HCT116 (cell line): ENCODE measurements at regions not wholly inside any gene's neighbourhood (a gene's known extent, or its start where the extent isn't known, plus 50 kb on each side); places are given as distances from the start of the nearest gene placed in this dataset.

Experiments used
- ATAC-seq: fragments of 200-7000 bp; cut with Tn5 transposase; 2 replicates; pipeline ENCODE4 v1.9.1; 2020; ENCODE audit warnings: mild to moderate bottlenecking, moderate library complexity
- BruUV-seq: library from RNA; stranded (reverse); fragments of 400-500 nt; replicated peaks from 2 replicates; lab custom pipeline; 2021; lab: Mats Ljungman, UMichigan
- CTCF ChIA-PET: fragments of 300-600 bp; sonication (Branson Sonifier 250); formaldehyde crosslinking; loops from one replicate; lab custom pipeline; 2021; ENCODE audit warnings: antibody characterized with exemption; lab: Charles Lee
- POLR2A ChIA-PET: fragments of 300-600, 350-600 bp; sonication (Branson Sonifier 250); formaldehyde crosslinking; loops from one replicate; lab custom pipeline; 2021; ENCODE audit warnings: antibody characterized with exemption; lab: Charles Lee
- RAD21 ChIA-PET, 2 experiments: fragments of 300-600 bp; sonication (Branson Sonifier 250); formaldehyde crosslinking; loops; one replicate each; lab custom pipeline; 2023; ENCODE audit warnings: low total read pairs in 2 of 2; ENCODE audit not compliant: uncharacterized antibody in 2 of 2, unreplicated experiment in 2 of 2, low non-redundant PET in 1 of 2; lab: Charles Lee
- DNase-seq: peaks from one replicate; pipeline ENCODE4 v3.0.0-alpha.2; 2010; ENCODE audit warnings: low read depth, low spot score
- H2AFZ ChIP-seq: fragments of 200-600 bp; shearing (Covaris generic), sonication (generic); 2 replicates; pipeline ENCODE4 v1.6.1; 2017; ENCODE audit warnings: low read depth, mixed run types, mixed read lengths, antibody characterized with exemption, low read length; ENCODE audit not compliant: poor library complexity, severe bottlenecking
- H3K27ac ChIP-seq: 2 replicates; pipeline ENCODE4 v1.5.1; 2012; ENCODE audit warnings: low read depth, low read length
- H3K27me3 ChIP-seq: fragments of 200-600 bp; sonication (generic); 2 replicates; pipeline ENCODE4 v1.6.1; 2016; ENCODE audit warnings: mixed run types, low read length, mixed read lengths; ENCODE audit not compliant: insufficient read depth
- H3K36me3 ChIP-seq, 2 experiments: fragments of 200-500 bp in 1 of 2; fragments of 200-600 bp in 1 of 2; sonication (Bioruptor generic) in 1 of 2; sonication (generic) in 1 of 2; 2 replicates each; pipeline versions ENCODE4 v1.5.1 to v1.6.1; 2014 to 2016; ENCODE audit warnings: low read length in 2 of 2, inconsistent platforms in 1 of 2, mixed read lengths in 1 of 2, mixed run types in 1 of 2; ENCODE audit not compliant: insufficient read depth in 2 of 2, control insufficient read depth in 1 of 2
- H3K4me1 ChIP-seq, 2 experiments: fragments of 200-600 bp in 1 of 2; sonication (generic) in 1 of 2; 2 replicates each; pipeline versions ENCODE4 v1.5.1 to v1.6.1; 2012 to 2017; ENCODE audit warnings: low read length in 2 of 2, inconsistent platforms in 1 of 2, mild to moderate bottlenecking in 1 of 2, mixed read lengths in 1 of 2, mixed run types in 1 of 2, moderate library complexity in 1 of 2; ENCODE audit not compliant: insufficient read depth in 2 of 2, control insufficient read depth in 1 of 2
- H3K4me2 ChIP-seq: fragments of 200-600 bp; sonication (generic); 2 replicates; pipeline ENCODE4 v1.6.1; 2017; ENCODE audit warnings: mixed run types, low read length, mixed read lengths
- H3K4me3 ChIP-seq, 2 experiments: fragments of 200-600 bp in 1 of 2; sonication (generic) in 1 of 2; replicated peaks in 1 of 2; 2 replicates each; pipeline ENCODE4 v1.5.1; 2011 to 2016; ENCODE audit warnings: low read length in 2 of 2, control low read depth in 1 of 2, low read depth in 1 of 2, mild to moderate bottlenecking in 1 of 2, mixed read lengths in 1 of 2, mixed run types in 1 of 2
- H3K79me2 ChIP-seq: fragments of 200-600 bp; sonication (generic); 2 replicates; pipeline ENCODE4 v1.6.1; 2017; ENCODE audit warnings: mild to moderate bottlenecking, mixed run types, low read length, moderate library complexity, mixed read lengths; ENCODE audit not compliant: insufficient read depth
- H3K9ac ChIP-seq: fragments of 200-600 bp; sonication (generic); 2 replicates; pipeline ENCODE4 v1.6.1; 2016; ENCODE audit warnings: low read length, mixed read lengths
- H3K9me2 ChIP-seq: fragments of 200-600 bp; sonication (generic), shearing (Covaris generic); 2 replicates; pipeline ENCODE4 v1.6.1; 2017; ENCODE audit warnings: mixed run types, mild to moderate bottlenecking, moderate library complexity; ENCODE audit not compliant: insufficient read depth
- H3K9me3 ChIP-seq, 2 experiments: fragments of 200-500 bp in 1 of 2; fragments of 200-600 bp in 1 of 2; sonication (Bioruptor generic) in 1 of 2; sonication (generic) in 1 of 2; 2 replicates each; pipeline ENCODE4 v1.6.1; 2014 to 2017; ENCODE audit warnings: low read length in 2 of 2, mixed read lengths in 2 of 2, inconsistent platforms in 1 of 2, low read depth in 1 of 2, mild to moderate bottlenecking in 1 of 2, mixed run types in 1 of 2, moderate library complexity in 1 of 2; ENCODE audit not compliant: control insufficient read depth in 1 of 2, insufficient read depth in 1 of 2
- H4K20me1 ChIP-seq: fragments of 200-600 bp; sonication (generic), shearing (Covaris generic); 2 replicates; pipeline ENCODE4 v1.6.1; 2017; ENCODE audit warnings: mixed run types, mild to moderate bottlenecking, moderate library complexity; ENCODE audit not compliant: insufficient read depth
- CTCF ChIP-seq, 3 experiments: fragments of 200-600 bp in 1 of 3; sonication (generic) in 1 of 3; IDR thresholded peaks in 2 of 3; conservative IDR thresholded peaks in 1 of 3; 2 replicates each; pipeline ENCODE4 v1.5.1; 2012 to 2017; ENCODE audit warnings: low read depth in 2 of 3, low read length in 2 of 3, antibody characterized with exemption in 1 of 3, borderline replicate concordance in 1 of 3, control low read depth in 1 of 3, mild to moderate bottlenecking in 1 of 3, mixed read lengths in 1 of 3, mixed run types in 1 of 3, moderate library complexity in 1 of 3; ENCODE audit not compliant: insufficient read depth in 1 of 3
- EGR1 ChIP-seq: IDR thresholded peaks from 2 replicates; pipeline ENCODE4 v1.6.1; 2012; ENCODE audit warnings: low read depth
- ELF1 ChIP-seq: IDR thresholded peaks from 2 replicates; pipeline ENCODE4 v1.6.1; 2012; ENCODE audit warnings: low read depth, borderline replicate concordance
- EZH2 ChIP-seq: fragments of 200-600 bp; sonication (generic); IDR thresholded peaks from 2 replicates; pipeline ENCODE4 v1.6.1; 2017; ENCODE audit warnings: antibody characterized with exemption, mixed run types
- FOSL1 ChIP-seq: IDR thresholded peaks from 2 replicates; pipeline ENCODE4 v1.6.1; 2012; ENCODE audit warnings: low read depth
- REST ChIP-seq: IDR thresholded peaks from 2 replicates; pipeline ENCODE4 v1.6.1; 2012; ENCODE audit warnings: low read depth
- SP1 ChIP-seq: IDR thresholded peaks from 2 replicates; pipeline ENCODE4 v1.6.1; 2012; ENCODE audit warnings: low read depth
- YY1 ChIP-seq: IDR thresholded peaks from 2 replicates; pipeline ENCODE4 v1.6.1; 2011; ENCODE audit warnings: low read length, low read depth, moderate library complexity, mild to moderate bottlenecking; ENCODE audit not compliant: insufficient replicate concordance; ENCODE audit errors: extremely low read depth
- intact Hi-C: fragments of 100-400 bp; cut with micrococcal nuclease; formaldehyde crosslinking; loops from 2 replicates; pipeline ENCODE4 v1.10.0; 2022

GRCh38 chr6:134446896-134447295 is 129.0 kb upstream of the SGK1 start (continued):
- TF ChIP-seq REST = no peak
- no peak for TF ChIP-seq ELF1

GRCh38 chr6:134446218-134446848 is 128.4 kb upstream of the SGK1 start:
- Histone ChIP-seq H2AFZ (no peak overlapping the region), H3K4me1 (no peaks in the 10 kb centered on the region), H3K9me3 (no peaks in the 10 kb centered on the region), H3K4me2 (no peak overlapping the region), H3K36me3 (no peaks in the 10 kb centered on the region), H3K79me2 (no peaks in the 10 kb centered on the region), H3K27me3 (no peaks in the 10 kb centered on the region), H3K27ac (no peak overlapping the region), H3K9me2 (no peaks in the 10 kb centered on the region), H3K4me3 (no peak overlapping the region), H4K20me1 (no peaks in the 10 kb centered on the region), H3K9ac (no peak overlapping the region)
- ChIA-PET POLR2A (no interaction called here), RAD21 (no interaction called here), CTCF (no interaction called here)
- ATAC-seq (peak; percentile 70), DNase-seq (no peak)
- no TSS peak for BruUV-seq
- no peak for TF ChIP-seq EZH2
- no peak for TF ChIP-seq REST
- no peak for TF ChIP-seq FOSL1
- TF ChIP-seq EGR1 = no peak
- TF ChIP-seq CTCF (IDR thresholded peaks at IDR 0.05 in 2 of 3, conservative IDR thresholded peaks at IDR 0.05 in 1 of 3; ENCODE audit: borderline replicate concordance in 1 of 3, insufficient read depth in 1 of 3, low read depth in 2 of 3, low read length in 2 of 3) = peak in 2 of 3 experiments; percentile 16 to 22; a peak in 1 of 6 replicates
- TF ChIP-seq SP1 = no peak
- no peak for TF ChIP-seq YY1
- intact Hi-C loops = no loop called here
